Glutamatergic neuron (in vitro differentiated cells): ENCODE measurements at regions not wholly inside any gene's neighbourhood (a gene's known extent, or its start where the extent isn't known, plus 50 kb on each side); places are given as distances from the start of the nearest gene placed in this dataset.

Experiments
- DNase-seq: peaks from one replicate; pipeline ENCODE4 v3.0.0; 2022
- H3K27ac Mint-ChIP-seq: one replicate; pipeline ENCODE4 v1.8.0; 2020; ENCODE audit warnings: mild to moderate bottlenecking, mixed read lengths, inconsistent platforms; ENCODE audit not compliant: unreplicated experiment
- H3K27me3 Mint-ChIP-seq: one replicate; pipeline ENCODE4 v1.8.0; 2020; ENCODE audit warnings: mild to moderate bottlenecking, moderate library complexity, mixed read lengths, inconsistent platforms; ENCODE audit not compliant: unreplicated experiment
- H3K36me3 Mint-ChIP-seq: one replicate; pipeline ENCODE4 v1.8.0; 2020; ENCODE audit warnings: mild to moderate bottlenecking, mixed read lengths, inconsistent platforms; ENCODE audit not compliant: unreplicated experiment
- H3K4me1 Mint-ChIP-seq: one replicate; pipeline ENCODE4 v1.8.0; 2020; ENCODE audit warnings: mild to moderate bottlenecking, low read depth, mixed read lengths, inconsistent platforms; ENCODE audit not compliant: unreplicated experiment
- H3K4me3 Mint-ChIP-seq: one replicate; pipeline ENCODE4 v1.8.0; 2020; ENCODE audit warnings: mild to moderate bottlenecking, mixed read lengths, inconsistent platforms; ENCODE audit not compliant: unreplicated experiment
- H3K9me3 Mint-ChIP-seq: one replicate; pipeline ENCODE4 v1.8.0; 2020; ENCODE audit warnings: mild to moderate bottlenecking, moderate library complexity, mixed read lengths, inconsistent platforms; ENCODE audit not compliant: unreplicated experiment
- TF ChIP-seq, protein P1 (sequence below): fragments of 200-600 bp; sonication (generic); IDR thresholded peaks from one replicate; pipeline ENCODE4 v1.5.0; 2021; ENCODE audit not compliant: partially characterized antibody, unreplicated experiment

DNA sequence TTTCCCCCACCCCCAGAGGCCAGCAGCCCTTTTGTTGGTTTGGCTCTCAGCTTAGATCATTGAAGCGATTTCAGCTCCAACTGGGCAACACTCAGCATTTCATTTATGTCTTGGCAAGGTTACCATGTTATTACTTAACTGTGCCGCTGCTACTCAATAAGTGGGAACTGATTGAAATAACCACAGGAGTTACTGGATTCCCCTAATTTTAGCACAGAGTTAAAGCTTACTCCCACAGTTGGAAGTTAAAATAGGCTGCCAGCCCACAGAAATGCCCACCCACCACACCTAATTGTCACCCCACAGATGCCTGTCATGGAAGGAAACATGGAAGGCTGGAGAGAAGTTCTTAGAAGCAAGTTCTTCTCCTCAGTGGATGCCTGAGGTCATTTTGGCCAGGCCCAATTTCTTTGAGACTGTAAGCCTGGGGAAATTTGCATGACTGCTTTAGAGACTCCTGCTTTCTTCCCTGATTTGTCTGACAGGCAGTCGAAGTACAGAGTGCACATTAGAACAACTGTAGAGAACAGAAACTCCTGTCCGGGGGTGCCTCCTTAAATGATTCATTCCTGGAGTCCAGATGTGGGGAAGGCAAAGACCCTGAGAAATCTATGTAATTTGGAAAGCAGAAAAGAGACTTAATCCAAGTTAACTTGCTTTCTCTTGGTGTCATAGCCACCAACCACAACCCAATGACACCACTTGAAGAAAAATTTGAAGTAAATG is 370.0 kb downstream of the ZSWIM6 start:
- peaks cover 2% of the 10 kb centered on the region for H3K9me3 Mint-ChIP-seq
- no peak overlapping the region for H3K27ac Mint-ChIP-seq

DNA sequence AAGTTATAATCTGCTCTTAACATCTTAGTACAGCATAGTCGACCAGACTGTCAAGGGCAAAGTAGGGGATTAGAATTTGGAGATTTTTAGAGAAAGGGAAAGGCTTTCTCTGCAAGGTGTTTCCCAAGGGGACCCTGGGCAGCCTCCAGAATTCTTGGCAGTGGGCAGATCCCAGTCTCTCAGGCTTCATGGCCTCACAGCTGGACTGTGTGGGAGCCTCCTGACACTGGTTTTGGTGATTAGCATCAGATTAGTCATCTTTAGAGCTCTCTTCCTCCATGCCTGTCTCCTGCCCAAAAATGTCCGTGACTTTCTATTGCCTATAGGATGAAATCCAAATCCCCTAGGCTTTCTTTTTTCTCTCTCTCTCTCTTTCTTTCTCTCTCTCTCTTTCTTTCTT is 370.7 kb downstream of the ZSWIM6 start:
- TF ChIP-seq, protein P1, sequence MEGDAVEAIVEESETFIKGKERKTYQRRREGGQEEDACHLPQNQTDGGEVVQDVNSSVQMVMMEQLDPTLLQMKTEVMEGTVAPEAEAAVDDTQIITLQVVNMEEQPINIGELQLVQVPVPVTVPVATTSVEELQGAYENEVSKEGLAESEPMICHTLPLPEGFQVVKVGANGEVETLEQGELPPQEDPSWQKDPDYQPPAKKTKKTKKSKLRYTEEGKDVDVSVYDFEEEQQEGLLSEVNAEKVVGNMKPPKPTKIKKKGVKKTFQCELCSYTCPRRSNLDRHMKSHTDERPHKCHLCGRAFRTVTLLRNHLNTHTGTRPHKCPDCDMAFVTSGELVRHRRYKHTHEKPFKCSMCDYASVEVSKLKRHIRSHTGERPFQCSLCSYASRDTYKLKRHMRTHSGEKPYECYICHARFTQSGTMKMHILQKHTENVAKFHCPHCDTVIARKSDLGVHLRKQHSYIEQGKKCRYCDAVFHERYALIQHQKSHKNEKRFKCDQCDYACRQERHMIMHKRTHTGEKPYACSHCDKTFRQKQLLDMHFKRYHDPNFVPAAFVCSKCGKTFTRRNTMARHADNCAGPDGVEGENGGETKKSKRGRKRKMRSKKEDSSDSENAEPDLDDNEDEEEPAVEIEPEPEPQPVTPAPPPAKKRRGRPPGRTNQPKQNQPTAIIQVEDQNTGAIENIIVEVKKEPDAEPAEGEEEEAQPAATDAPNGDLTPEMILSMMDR, result no peak
- no peaks in the 10 kb centered on the region for H3K4me1 Mint-ChIP-seq
- no peak for DNase-seq
- no peak overlapping the region for H3K4me3 Mint-ChIP-seq
- H3K36me3 Mint-ChIP-seq, result no peaks in the 10 kb centered on the region
- no peak overlapping the region for H3K27ac Mint-ChIP-seq
- peaks cover 2% of the 10 kb centered on the region for H3K9me3 Mint-ChIP-seq
- H3K27me3 Mint-ChIP-seq, result peaks cover 1% of the 10 kb centered on the region

More for the DNA sequence above, 370.0 kb downstream of the ZSWIM6 start:
- peaks cover 1% of the 10 kb centered on the region for H3K27me3 Mint-ChIP-seq
- TF ChIP-seq, protein P1, result no peak
- H3K36me3 Mint-ChIP-seq, result no peaks in the 10 kb centered on the region
- no peak overlapping the region for H3K4me3 Mint-ChIP-seq
- no peaks in the 10 kb centered on the region for H3K4me1 Mint-ChIP-seq
- DNase-seq, result no peak

DNA sequence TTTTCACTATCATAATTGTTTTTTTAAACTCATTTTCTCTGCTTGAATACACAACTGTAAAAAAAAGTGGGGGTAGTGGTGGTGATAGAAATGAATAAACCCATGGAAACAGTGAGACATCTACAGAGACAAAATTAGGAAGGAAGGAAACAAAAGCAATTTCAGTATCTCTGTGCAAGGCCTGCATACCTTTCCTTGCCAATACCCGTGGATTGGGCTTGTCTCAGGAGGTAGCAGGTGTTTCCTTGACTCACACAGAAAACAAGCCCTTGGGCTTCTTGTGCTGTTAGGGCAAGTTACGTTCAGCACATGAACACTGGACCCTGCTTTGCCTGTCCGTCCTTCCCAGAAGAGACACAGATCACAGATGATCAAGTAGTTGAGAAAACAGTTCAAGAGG is 372.2 kb downstream of the ZSWIM6 start:
- peaks cover 1% of the 10 kb centered on the region for H3K27me3 Mint-ChIP-seq
- peaks cover 2% of the 10 kb centered on the region for H3K9me3 Mint-ChIP-seq
- no peaks in the 10 kb centered on the region for H3K4me1 Mint-ChIP-seq
- H3K27ac Mint-ChIP-seq, result no peak overlapping the region
- no peak for DNase-seq
- H3K4me3 Mint-ChIP-seq, result no peak overlapping the region
- H3K36me3 Mint-ChIP-seq, result peaks cover 5% of the 10 kb centered on the region
- TF ChIP-seq, protein P1, result no peak

DNA sequence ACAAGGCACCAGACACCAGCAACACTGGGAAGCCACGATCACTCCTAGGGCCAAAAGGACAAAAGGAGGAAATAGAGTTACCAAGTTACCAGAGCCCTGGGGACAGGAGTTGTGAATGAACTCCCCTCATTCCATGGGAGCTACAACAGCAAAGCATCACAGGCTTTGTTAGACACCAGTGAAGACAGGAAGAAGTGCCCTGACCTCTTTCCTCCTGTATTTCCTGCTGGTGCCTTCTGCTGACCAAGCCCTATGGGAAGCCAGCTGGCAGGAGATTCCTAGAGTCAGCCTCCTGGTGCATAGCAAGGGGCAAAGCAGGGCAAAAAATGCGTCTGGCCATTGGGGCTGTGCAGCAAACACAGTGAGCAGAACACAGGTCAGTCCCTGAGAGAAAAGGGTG is 374.7 kb downstream of the ZSWIM6 start:
- Mint-ChIP-seq H3K27me3 (peaks cover 1% of the 10 kb centered on the region), H3K9me3 (peaks cover 4% of the 10 kb centered on the region), H3K36me3 (peaks cover 10% of the 10 kb centered on the region), H3K4me3 (no peak overlapping the region), H3K27ac (no peak overlapping the region), H3K4me1 (no peaks in the 10 kb centered on the region)
- no peak for DNase-seq
- TF ChIP-seq, protein P1, result no peak

DNA sequence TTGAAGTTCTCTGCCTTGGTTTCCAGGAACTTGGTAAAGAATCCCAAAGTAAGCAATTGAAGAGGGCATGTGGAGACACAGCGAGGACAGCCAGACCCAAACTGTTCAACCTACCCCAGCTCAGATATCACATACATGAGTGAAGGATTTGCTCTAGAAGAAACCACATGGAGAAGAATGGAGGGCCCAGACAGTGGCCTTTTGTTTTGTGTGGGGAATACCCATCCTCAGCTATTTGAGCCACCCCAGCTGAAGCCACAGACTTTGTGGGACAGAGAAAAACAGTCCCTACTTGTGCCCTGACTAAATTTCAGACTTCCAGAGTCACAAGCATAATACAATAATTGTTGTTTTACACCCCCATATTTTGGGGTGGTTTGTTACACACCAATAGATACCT is 387.1 kb downstream of the ZSWIM6 start:
- H3K4me3 Mint-ChIP-seq, result no peak overlapping the region
- TF ChIP-seq, protein P1, result no peak
- H3K27me3 Mint-ChIP-seq, result no peaks in the 10 kb centered on the region
- H3K9me3 Mint-ChIP-seq, result peaks cover 2% of the 10 kb centered on the region
- no peaks in the 10 kb centered on the region for H3K4me1 Mint-ChIP-seq
- DNase-seq, result no peak
- H3K27ac Mint-ChIP-seq, result no peak overlapping the region
- peaks cover 12% of the 10 kb centered on the region for H3K36me3 Mint-ChIP-seq
